Activated CD8-positive, alpha-beta memory T cell treated with anti-CD3 and anti-CD28 coated beads for 36 hours (primary cell): ENCODE measurements at regions not wholly inside any gene's neighbourhood (a gene's known extent, or its start where the extent isn't known, plus 50 kb on each side); places are given as distances from the start of the nearest gene placed in this dataset.

Experiments used
- CTCF ChIA-PET: fragments of 350-600 bp; sonication (Branson Sonifier 250); formaldehyde crosslinking; loops from one replicate; lab custom pipeline; 2021; ENCODE audit warnings: antibody characterized with exemption; lab: Charles Lee
- POLR2A ChIA-PET: fragments of 350-600 bp; sonication (Branson Sonifier 250); formaldehyde crosslinking; loops from one replicate; lab custom pipeline; 2021; ENCODE audit warnings: antibody characterized with exemption; lab: Charles Lee

- ChIA-PET POLR2A (no interaction called here), CTCF (no interaction called here)
Measured at GRCh38 chr5:6905883-6906282, 192.7 kb downstream of the TENT4A start.

GRCh38 chr5:6907320-6907918 is 194.2 kb downstream of the TENT4A start:
- CTCF ChIA-PET, result no interaction called here
- POLR2A ChIA-PET, result no interaction called here

GRCh38 chr5:6909901-6910300 is 196.7 kb downstream of the TENT4A start:
- ChIA-PET POLR2A (no interaction called here), CTCF (no interaction called here)

GRCh38 chr5:6910950-6911349 is 197.7 kb downstream of the TENT4A start:
- CTCF ChIA-PET, result no interaction called here
- POLR2A ChIA-PET, result no interaction called here

DNA sequence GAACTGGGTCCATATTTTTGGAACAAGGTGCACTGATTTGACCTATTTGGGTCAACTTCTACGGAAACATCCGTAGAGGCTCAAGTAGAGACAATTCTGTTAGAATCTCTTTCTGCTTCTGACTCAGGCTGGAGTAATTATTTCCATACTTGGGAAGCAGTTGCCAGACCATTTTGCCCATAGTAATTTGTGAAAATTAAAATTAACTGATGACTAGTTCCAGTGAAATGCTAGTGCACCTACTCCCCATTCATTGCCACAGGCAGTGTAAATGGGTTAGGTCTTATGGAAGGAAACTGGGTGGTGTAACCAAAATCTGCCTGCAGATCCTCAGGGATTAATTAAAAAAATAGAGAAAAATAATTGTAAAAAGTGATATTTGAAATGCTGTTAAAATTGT is 201.1 kb downstream of the TENT4A start:
- CTCF ChIA-PET, result no interaction called here
- POLR2A ChIA-PET, result no interaction called here

- ChIA-PET POLR2A (no interaction called here), CTCF (no interaction called here)
Measured at GRCh38 chr5:6915574-6915973, 202.3 kb downstream of the TENT4A start.

GRCh38 chr5:6918255-6918654 is 205.0 kb downstream of the TENT4A start:
- ChIA-PET POLR2A (no interaction called here), CTCF (no interaction called here)

GRCh38 chr5:6920628-6921256 is 207.5 kb downstream of the TENT4A start:
- ChIA-PET POLR2A (no interaction called here), CTCF (no interaction called here)

- ChIA-PET CTCF (no interaction called here), POLR2A (no interaction called here)
Measured at GRCh38 chr5:6926491-6927038, 213.3 kb downstream of the TENT4A start.

- CTCF ChIA-PET, result no interaction called here
- POLR2A ChIA-PET, result no interaction called here
Measured at GRCh38 chr5:6936031-6936430, 222.8 kb downstream of the TENT4A start.

- ChIA-PET POLR2A (no interaction called here), CTCF (no interaction called here)
Measured at GRCh38 chr5:6937677-6938076, 224.4 kb downstream of the TENT4A start.

DNA sequence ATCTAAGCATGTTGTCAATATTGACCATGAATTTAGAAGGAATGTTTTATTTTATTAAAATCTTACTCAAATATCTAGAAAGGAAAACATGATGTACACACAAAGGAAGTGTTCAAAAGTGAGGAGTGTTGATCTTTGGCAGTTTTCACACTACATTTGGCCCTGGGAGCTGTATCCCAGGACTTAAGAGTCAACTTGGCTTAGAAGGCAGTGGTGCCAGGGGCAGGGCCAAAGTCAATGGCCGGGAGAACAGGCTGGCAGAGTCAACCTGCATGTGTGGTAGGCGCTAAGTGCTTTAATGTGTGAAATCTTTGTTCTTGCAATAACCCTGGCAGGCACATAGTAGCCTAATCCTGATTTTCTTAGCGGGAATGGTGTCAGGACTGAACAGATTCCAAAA is 228.4 kb downstream of the TENT4A start:
- CTCF ChIA-PET, result no interaction called here
- POLR2A ChIA-PET, result no interaction called here

DNA sequence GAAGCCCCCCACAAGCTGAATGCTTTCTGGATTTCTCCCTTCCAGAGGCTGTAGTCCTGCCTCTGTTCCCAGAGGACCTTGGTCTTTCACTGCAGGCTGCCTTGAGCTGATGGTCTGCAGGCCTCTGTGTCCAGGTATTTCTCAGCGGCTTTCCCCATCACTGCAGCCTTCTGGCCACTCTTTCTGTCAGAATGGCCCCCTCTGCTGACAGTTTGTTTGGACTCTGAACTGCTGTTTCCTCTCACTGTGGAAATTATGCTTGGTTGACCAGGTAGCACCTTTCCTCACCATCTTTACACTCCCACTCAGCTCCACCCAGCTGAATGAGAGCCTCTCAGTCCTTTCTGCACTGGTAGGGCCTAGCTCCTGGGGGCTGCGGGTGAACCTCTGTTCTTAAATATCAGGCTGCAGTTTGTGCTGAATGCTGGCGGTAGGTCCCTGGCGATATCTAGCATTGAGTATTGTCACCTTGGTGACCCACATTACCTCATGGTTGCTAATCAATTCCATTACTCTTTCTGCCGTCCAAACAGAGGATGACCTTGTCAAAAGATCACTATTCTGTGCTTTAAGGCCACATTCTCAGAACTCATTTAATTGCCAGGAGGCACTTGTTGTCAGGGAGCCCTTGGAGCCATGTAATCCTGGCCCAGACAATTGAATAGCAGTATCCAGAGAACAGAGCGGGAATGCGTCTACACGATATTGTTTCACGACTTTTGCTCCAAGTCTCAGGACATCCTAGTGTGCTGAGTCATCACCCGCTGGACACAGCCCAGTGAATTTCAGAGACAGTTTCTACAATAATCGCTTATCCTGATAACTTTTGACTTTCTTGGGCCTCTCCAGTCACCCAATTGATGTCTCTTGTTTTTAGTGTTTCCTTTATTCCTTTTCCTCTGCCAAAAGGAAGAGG is 230.2 kb downstream of the TENT4A start:
- CTCF ChIA-PET, result no interaction called here
- POLR2A ChIA-PET, result no interaction called here

- ChIA-PET POLR2A (no interaction called here), CTCF (no interaction called here)
Measured at GRCh38 chr5:6948562-6948961, 235.3 kb downstream of the TENT4A start.

DNA sequence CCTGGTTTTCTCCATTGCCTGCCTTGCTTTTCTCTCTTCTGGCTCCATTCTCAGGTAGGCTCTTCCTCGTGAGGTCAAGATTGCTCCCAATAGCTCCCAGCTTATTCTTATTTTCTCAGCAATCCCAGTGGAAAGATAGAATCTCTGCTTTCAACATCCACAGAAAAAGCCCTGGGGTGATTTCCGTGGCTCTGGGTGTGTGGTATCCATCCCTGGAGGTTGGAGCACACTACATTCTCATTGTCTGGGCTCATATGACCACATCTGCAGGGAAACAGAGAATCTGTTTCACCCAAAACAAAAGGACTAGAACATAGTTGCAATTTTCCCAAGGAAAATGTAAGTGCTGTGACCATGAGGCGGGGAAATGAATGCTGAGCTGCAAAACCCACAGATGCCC is 236.0 kb downstream of the TENT4A start:
- CTCF ChIA-PET, result no interaction called here
- POLR2A ChIA-PET, result no interaction called here

DNA sequence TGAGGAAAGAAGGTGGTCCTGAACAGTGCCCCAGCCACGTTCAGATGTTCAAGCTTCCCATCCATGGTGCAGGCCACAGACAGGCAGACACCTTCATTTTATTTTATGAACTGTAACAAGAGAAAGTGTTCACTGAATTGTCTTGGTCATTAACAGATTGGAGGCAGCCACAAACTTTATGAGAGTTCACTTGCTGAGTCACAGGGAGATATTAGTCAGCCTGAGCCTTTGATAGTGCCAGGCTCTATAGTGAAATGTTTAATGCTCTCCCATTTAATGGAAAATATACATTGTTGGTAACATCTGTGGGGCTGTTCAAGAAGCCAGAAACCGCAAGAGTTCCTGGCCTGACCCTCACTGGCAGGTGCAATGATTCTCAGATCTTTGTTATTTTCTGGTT is 237.0 kb downstream of the TENT4A start:
- ChIA-PET CTCF (no interaction called here), POLR2A (no interaction called here)

- POLR2A ChIA-PET, result no interaction called here
Measured at GRCh38 chr5:6950860-6951259, 237.6 kb downstream of the TENT4A start.

GRCh38 chr5:6961123-6961522 is 247.9 kb downstream of the TENT4A start:
- CTCF ChIA-PET, result no interaction called here
- POLR2A ChIA-PET, result no interaction called here

More at GRCh38 chr5:6950860-6951259, 237.6 kb downstream of the TENT4A start:
- CTCF ChIA-PET, result no interaction called here

DNA sequence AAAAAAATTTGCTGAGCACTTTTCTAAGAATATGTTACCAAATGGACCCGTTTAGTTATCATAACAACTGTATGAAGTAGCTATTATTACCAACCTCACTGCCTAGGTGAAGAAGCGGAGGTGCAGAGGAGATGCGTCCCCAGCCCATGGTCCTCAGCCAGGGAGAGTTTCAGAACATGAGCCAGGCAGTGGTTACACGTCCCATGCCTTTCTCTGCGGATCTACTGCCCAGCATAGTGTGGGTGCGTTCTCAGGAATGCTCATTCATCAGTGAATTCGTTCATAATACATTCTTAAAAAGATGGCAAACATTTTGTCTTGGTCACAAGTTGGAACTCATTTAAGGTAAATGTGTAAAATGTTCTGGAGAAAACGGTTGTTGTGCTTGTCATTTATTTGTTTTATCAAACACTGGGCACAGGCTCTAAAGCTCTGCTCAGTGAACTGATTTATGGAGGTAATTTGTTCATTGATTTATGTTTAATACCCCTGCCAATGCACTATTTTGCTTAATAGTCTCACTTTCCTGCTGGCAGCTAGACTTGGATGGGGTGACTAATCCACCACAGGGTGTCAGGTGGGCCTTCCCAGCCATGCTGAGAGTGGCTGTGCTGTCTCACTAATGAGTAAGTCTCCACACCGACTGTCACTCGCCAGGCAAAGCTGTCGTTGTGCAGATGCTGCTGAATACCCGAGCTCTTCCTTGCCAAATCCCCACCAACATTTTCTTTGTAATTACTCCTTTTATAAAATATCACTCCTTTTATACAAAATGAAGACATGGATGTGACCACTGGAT is 248.8 kb downstream of the TENT4A start:
- ChIA-PET CTCF (no interaction called here), POLR2A (no interaction called here)

GRCh38 chr5:6976971-6977370 is 263.7 kb downstream of the TENT4A start:
- ChIA-PET POLR2A (no interaction called here), CTCF (no interaction called here)
